ENCODE measurements at regions not wholly inside any gene's neighbourhood (a gene's known extent, or its start where the extent isn't known, plus 50 kb on each side); places are given as distances from the start of the nearest gene placed in this dataset.
"Not testable (repeated sequence)": the region's sequence is repeated elsewhere in the genome, so short reads cannot be mapped to it uniquely, and the experiment has no call there.

GRCh38 chr6:4725136-4725760 is 51.0 kb upstream of the CDYL start:
- not testable (repeated sequence) for H3K9me3 ChIP-seq (ENCODE audit: low read depth, low read length); H3K36me3 ChIP-seq (ENCODE audit: insufficient read depth, low read length); DNase-seq (ENCODE audit: low read depth, low spot score); H3K4me3 ChIP-seq; H3K9ac ChIP-seq (ENCODE audit: insufficient read length); H3K27ac ChIP-seq

- not testable (repeated sequence) for H3K9me3 ChIP-seq (ENCODE audit: low read depth, low read length); H3K36me3 ChIP-seq (ENCODE audit: insufficient read depth, low read length); H3K9ac ChIP-seq (ENCODE audit: insufficient read length)
These were observed 51.5 kb upstream of the CDYL start for GRCh38 chr6:4724727-4725126.

GRCh38 chr6:4723383-4723782 is 52.8 kb upstream of the CDYL start:
- DNase-seq (ENCODE audit: low read depth, low spot score), result no peak
- TF ChIP-seq POLR2AphosphoS5 (IDR thresholded peaks at IDR 0.05; ENCODE audit: borderline replicate concordance, low read depth, low read length), result no peak
- TF ChIP-seq EZH2 (IDR thresholded peaks at IDR 0.05), result no peak
- TF ChIP-seq FOXP2 (optimal IDR thresholded peaks at IDR 0.05; ENCODE audit: control extremely low read depth, extremely low read length, insufficient read depth), result no peak
- H3K9ac ChIP-seq (ENCODE audit: insufficient read length), result no peak overlapping the region
- H3K4me3 ChIP-seq, result no peak overlapping the region
- H3K9me3 ChIP-seq (ENCODE audit: low read depth, low read length), result no peaks in the 10 kb centered on the region
- H3K27ac ChIP-seq, result no peak overlapping the region
- no peaks in the 10 kb centered on the region for H3K36me3 ChIP-seq (ENCODE audit: insufficient read depth, low read length)

More at GRCh38 chr6:4724727-4725126, 51.5 kb upstream of the CDYL start:
- H3K27ac ChIP-seq; H3K4me3 ChIP-seq; DNase-seq (ENCODE audit: low read depth, low spot score): not testable (repeated sequence)

GRCh38 chr6:4721368-4721767 is 54.8 kb upstream of the CDYL start:
- not testable (repeated sequence) for DNase-seq (ENCODE audit: low read depth, low spot score); H3K27ac ChIP-seq; H3K4me3 ChIP-seq; H3K9me3 ChIP-seq (ENCODE audit: low read depth, low read length); H3K36me3 ChIP-seq (ENCODE audit: insufficient read depth, low read length); H3K9ac ChIP-seq (ENCODE audit: insufficient read length)

- Histone ChIP-seq H3K9me3 (ENCODE audit: low read depth, low read length) (no peaks in the 10 kb centered on the region), H3K4me3 (no peak overlapping the region), H3K36me3 (ENCODE audit: insufficient read depth, low read length) (no peaks in the 10 kb centered on the region), H3K27ac (no peak overlapping the region), H3K9ac (ENCODE audit: insufficient read length) (no peak overlapping the region)
- no peak for DNase-seq (ENCODE audit: low read depth, low spot score)
- TF ChIP-seq POLR2AphosphoS5 (IDR thresholded peaks at IDR 0.05; ENCODE audit: borderline replicate concordance, low read depth, low read length) (no peak), EZH2 (IDR thresholded peaks at IDR 0.05) (no peak), FOXP2 (optimal IDR thresholded peaks at IDR 0.05; ENCODE audit: control extremely low read depth, extremely low read length, insufficient read depth) (no peak)
These were observed 56.7 kb upstream of the CDYL start for GRCh38 chr6:4719491-4719890.

GRCh38 chr6:4717856-4718255 is 58.3 kb upstream of the CDYL start:
- no peak for TF ChIP-seq FOXP2 (optimal IDR thresholded peaks at IDR 0.05; ENCODE audit: control extremely low read depth, extremely low read length, insufficient read depth)
- no peak for TF ChIP-seq POLR2AphosphoS5 (IDR thresholded peaks at IDR 0.05; ENCODE audit: borderline replicate concordance, low read depth, low read length)
- DNase-seq (ENCODE audit: low read depth, low spot score), result no peak
- Histone ChIP-seq H3K36me3 (ENCODE audit: insufficient read depth, low read length) (no peaks in the 10 kb centered on the region), H3K27ac (no peak overlapping the region), H3K9me3 (ENCODE audit: low read depth, low read length) (no peaks in the 10 kb centered on the region), H3K4me3 (no peak overlapping the region), H3K9ac (ENCODE audit: insufficient read length) (no peak overlapping the region)

GRCh38 chr6:4717124-4717523 is 59.1 kb upstream of the CDYL start:
- no peak for DNase-seq (ENCODE audit: low read depth, low spot score)
- no peaks in the 10 kb centered on the region for H3K36me3 ChIP-seq (ENCODE audit: insufficient read depth, low read length)

GRCh38 chr6:4714961-4715501 is 61.2 kb upstream of the CDYL start:
- Histone ChIP-seq H3K27ac (no peak overlapping the region), H3K9ac (ENCODE audit: insufficient read length) (no peak overlapping the region), H3K9me3 (ENCODE audit: low read depth, low read length) (no peaks in the 10 kb centered on the region), H3K36me3 (ENCODE audit: insufficient read depth, low read length) (no peaks in the 10 kb centered on the region), H3K4me3 (no peak overlapping the region)
- no peak for DNase-seq (ENCODE audit: low read depth, low spot score)
- TF ChIP-seq FOXP2 (optimal IDR thresholded peaks at IDR 0.05; ENCODE audit: control extremely low read depth, extremely low read length, insufficient read depth), result no peak
- no peak for TF ChIP-seq EZH2 (IDR thresholded peaks at IDR 0.05)
- TF ChIP-seq POLR2AphosphoS5 (IDR thresholded peaks at IDR 0.05; ENCODE audit: borderline replicate concordance, low read depth, low read length), result no peak

More at GRCh38 chr6:4717124-4717523, 59.1 kb upstream of the CDYL start:
- H3K9me3 ChIP-seq (ENCODE audit: low read depth, low read length), result no peaks in the 10 kb centered on the region
- TF ChIP-seq FOXP2 (optimal IDR thresholded peaks at IDR 0.05; ENCODE audit: control extremely low read depth, extremely low read length, insufficient read depth), result no peak
- TF ChIP-seq EZH2 (IDR thresholded peaks at IDR 0.05), result no peak
- TF ChIP-seq POLR2AphosphoS5 (IDR thresholded peaks at IDR 0.05; ENCODE audit: borderline replicate concordance, low read depth, low read length), result no peak
- no peak overlapping the region for H3K9ac ChIP-seq (ENCODE audit: insufficient read length)
- no peak overlapping the region for H3K4me3 ChIP-seq
- no peak overlapping the region for H3K27ac ChIP-seq

GRCh38 chr6:4712291-4712690 is 63.9 kb upstream of the CDYL start:
- no peak for TF ChIP-seq EZH2 (IDR thresholded peaks at IDR 0.05)
- no peak for TF ChIP-seq FOXP2 (optimal IDR thresholded peaks at IDR 0.05; ENCODE audit: control extremely low read depth, extremely low read length, insufficient read depth)
- TF ChIP-seq POLR2AphosphoS5 (IDR thresholded peaks at IDR 0.05; ENCODE audit: borderline replicate concordance, low read depth, low read length), result no peak
- no peak overlapping the region for H3K9ac ChIP-seq (ENCODE audit: insufficient read length)
- DNase-seq (ENCODE audit: low read depth, low spot score), result no peak
- no peak overlapping the region for H3K27ac ChIP-seq
- H3K4me3 ChIP-seq, result no peak overlapping the region
- H3K9me3 ChIP-seq (ENCODE audit: low read depth, low read length), result no peaks in the 10 kb centered on the region
- no peaks in the 10 kb centered on the region for H3K36me3 ChIP-seq (ENCODE audit: insufficient read depth, low read length)

Measured in SK-N-MC (cell line).